Activated CD8-positive, alpha-beta memory T cell treated with anti-CD3 and anti-CD28 coated beads, Interleukin-2, amount 10 ng/mL, durations not matched to agents 7 days and 5 days (primary cell): ENCODE measurements at regions not wholly inside any gene's neighbourhood (a gene's known extent, or its start where the extent isn't known, plus 50 kb on each side); places are given as distances from the start of the nearest gene placed in this dataset.
"Not testable (repeated sequence)": the region's sequence is repeated elsewhere in the genome, so short reads cannot be mapped to it uniquely, and the experiment has no call there.

ENCODE experiments used
- ATAC-seq: fragments of 150-1000 bp; cut with Tn5 transposase; one replicate; pipeline ENCODE4 v1.10.0; 2021; ENCODE audit warnings: moderate library complexity
- CTCF ChIA-PET: fragments of 350-600 bp; sonication (Branson Sonifier 250); formaldehyde crosslinking; loops from one replicate; lab custom pipeline; 2021; ENCODE audit warnings: antibody characterized with exemption; lab: Charles Lee
- DNase-seq: peaks from one replicate; pipeline ENCODE4 v3.0.0-alpha.2; 2020
- H3K27ac Mint-ChIP-seq: one replicate; pipeline ENCODE4 v1.8.0; 2021; ENCODE audit warnings: mild to moderate bottlenecking, mixed read lengths
- H3K27me3 Mint-ChIP-seq: one replicate; pipeline ENCODE4 v1.8.0; 2021; ENCODE audit warnings: mixed read lengths
- H3K36me3 Mint-ChIP-seq: one replicate; pipeline ENCODE4 v1.8.0; 2021; ENCODE audit warnings: mild to moderate bottlenecking, mixed read lengths
- H3K4me1 Mint-ChIP-seq: one replicate; pipeline ENCODE4 v1.8.0; 2021; ENCODE audit warnings: mixed read lengths
- H3K4me3 Mint-ChIP-seq: one replicate; pipeline ENCODE4 v1.8.0; 2021; ENCODE audit warnings: mild to moderate bottlenecking, moderate library complexity, mixed read lengths
- H3K9me3 Mint-ChIP-seq: one replicate; pipeline ENCODE4 v1.8.0; 2022; ENCODE audit warnings: low read depth, mixed read lengths

DNA sequence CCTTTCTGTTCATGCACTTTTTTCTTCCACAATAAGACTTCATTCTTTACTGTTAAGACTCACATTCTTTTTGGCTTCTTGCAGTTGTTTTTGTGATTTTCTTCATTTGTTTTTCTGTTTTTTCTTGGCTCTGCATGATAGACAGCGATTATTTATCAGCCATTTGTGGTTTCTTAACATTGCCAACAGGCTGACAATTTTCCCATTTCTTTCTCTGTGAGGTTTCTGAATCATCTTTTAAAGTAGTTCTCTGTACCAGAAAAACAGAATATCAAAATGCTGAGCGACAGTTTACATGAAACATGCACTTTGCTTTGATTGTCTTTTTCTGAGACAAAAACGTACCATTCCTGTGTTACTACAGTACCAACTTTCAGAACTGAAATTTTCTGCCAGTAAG, 334.2 kb upstream of the MAGI2 start:
- DNase-seq (no peak), ATAC-seq (no peak)
- Mint-ChIP-seq H3K4me3 (no peak overlapping the region), H3K36me3 (no peaks in the 10 kb centered on the region), H3K27ac (no peak overlapping the region), H3K27me3 (no peaks in the 10 kb centered on the region), H3K9me3 (peaks cover 6% of the 10 kb centered on the region), H3K4me1 (no peaks in the 10 kb centered on the region)
- CTCF ChIA-PET: no interaction called here

DNA sequence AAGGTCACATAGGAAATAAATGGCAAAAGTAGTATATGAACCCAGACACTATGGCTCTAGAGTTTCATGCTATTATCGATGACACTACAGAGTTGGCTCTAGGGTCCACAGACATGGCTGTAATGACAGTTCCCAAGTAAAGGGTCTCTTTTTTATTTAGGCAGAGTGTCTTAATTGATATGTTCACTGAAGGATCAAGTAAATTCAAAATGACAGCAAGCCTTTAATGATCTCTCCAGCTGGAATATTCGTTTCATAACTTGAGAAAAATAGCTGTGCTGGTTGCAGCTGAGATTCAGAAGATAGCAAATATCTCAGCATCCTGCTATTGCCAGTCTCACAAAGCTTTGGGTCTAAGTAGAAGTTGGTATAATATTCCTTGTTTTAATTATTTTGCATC, 333.6 kb upstream of the MAGI2 start:
- CTCF ChIA-PET: no interaction called here
- H3K27ac Mint-ChIP-seq: no peak overlapping the region
- H3K4me3 Mint-ChIP-seq: no peak overlapping the region
- H3K4me1 Mint-ChIP-seq: no peaks in the 10 kb centered on the region
- DNase-seq (no peak), ATAC-seq (no peak)
- H3K36me3 Mint-ChIP-seq: no peaks in the 10 kb centered on the region
- peaks cover 6% of the 10 kb centered on the region for H3K9me3 Mint-ChIP-seq
- no peaks in the 10 kb centered on the region for H3K27me3 Mint-ChIP-seq

DNA sequence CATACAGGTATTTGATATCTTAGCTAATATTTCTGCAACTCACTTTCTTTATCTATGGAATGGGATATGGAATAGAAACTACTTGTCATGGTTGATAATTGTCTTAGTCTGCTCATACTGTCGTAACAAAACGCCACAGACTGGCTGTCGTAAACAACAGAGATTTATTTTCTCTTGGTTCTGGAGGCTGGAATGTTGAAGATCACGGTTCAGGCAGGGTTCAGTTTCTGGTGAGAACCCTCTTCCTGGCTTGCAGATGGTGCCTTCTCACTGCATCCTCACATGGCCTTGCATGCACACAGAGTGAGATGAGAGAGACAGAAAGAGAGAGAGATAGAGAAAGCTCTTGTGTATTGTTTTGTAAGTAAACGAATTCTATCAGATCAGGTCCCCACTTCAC, 332.7 kb upstream of the MAGI2 start:
- H3K36me3 Mint-ChIP-seq: no peaks in the 10 kb centered on the region
- DNase-seq (no peak), ATAC-seq (no peak)
- H3K4me3 Mint-ChIP-seq: no peak overlapping the region
- H3K4me1 Mint-ChIP-seq: no peaks in the 10 kb centered on the region
- H3K9me3 Mint-ChIP-seq: peaks cover 6% of the 10 kb centered on the region
- CTCF ChIA-PET: no interaction called here
- H3K27ac Mint-ChIP-seq: no peak overlapping the region
- no peaks in the 10 kb centered on the region for H3K27me3 Mint-ChIP-seq

DNA sequence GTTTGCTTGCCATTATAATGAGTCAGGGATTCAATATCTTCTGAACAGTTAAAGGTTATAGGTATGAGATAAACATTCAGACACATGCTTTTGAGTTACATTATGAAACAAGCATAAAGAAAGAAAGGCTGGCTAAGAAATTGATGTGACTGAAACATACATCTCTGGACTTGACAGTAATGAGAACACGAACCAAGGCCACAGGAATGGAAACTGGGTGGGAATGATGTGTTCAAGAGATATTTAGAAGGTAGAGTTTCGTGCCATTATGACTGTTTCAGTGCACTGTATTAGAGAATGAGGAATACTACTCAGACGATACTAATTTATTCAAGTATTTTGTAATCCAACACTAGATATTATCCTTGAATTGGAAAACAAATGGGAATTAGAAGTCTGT, 332.1 kb upstream of the MAGI2 start:
- DNase-seq (no peak), ATAC-seq (no peak)
- no peaks in the 10 kb centered on the region for H3K36me3 Mint-ChIP-seq
- no peaks in the 10 kb centered on the region for H3K4me1 Mint-ChIP-seq
- H3K27ac Mint-ChIP-seq: no peak overlapping the region
- CTCF ChIA-PET: no interaction called here
- H3K4me3 Mint-ChIP-seq: no peak overlapping the region
- peaks cover 4% of the 10 kb centered on the region for H3K9me3 Mint-ChIP-seq
- no peaks in the 10 kb centered on the region for H3K27me3 Mint-ChIP-seq

DNA sequence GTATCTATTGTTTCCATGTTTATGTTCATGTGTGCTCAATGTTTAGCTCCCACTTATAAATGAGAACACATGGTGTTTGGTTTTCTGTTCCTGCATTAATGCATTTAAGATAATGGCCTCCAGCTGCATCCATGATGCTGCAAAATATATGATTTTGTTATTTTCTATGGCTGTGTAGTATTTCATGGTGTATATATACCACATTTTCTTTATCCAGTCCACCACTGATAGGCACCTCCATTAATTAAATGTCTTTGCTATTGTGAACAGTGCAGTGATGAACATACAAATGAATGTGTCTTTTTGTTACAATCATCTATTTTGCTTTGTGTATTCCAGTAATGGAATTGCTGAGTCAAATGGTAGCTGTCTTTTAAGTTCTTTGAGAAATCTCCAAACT, 329.4 kb upstream of the MAGI2 start:
- peaks cover 6% of the 10 kb centered on the region for H3K9me3 Mint-ChIP-seq
- no peaks in the 10 kb centered on the region for H3K27me3 Mint-ChIP-seq
- H3K36me3 Mint-ChIP-seq: no peaks in the 10 kb centered on the region
- no peak for DNase-seq
- no peaks in the 10 kb centered on the region for H3K4me1 Mint-ChIP-seq
- no peak for ATAC-seq
- H3K4me3 Mint-ChIP-seq: no peak overlapping the region
- no peak overlapping the region for H3K27ac Mint-ChIP-seq
- CTCF ChIA-PET: no interaction called here

DNA sequence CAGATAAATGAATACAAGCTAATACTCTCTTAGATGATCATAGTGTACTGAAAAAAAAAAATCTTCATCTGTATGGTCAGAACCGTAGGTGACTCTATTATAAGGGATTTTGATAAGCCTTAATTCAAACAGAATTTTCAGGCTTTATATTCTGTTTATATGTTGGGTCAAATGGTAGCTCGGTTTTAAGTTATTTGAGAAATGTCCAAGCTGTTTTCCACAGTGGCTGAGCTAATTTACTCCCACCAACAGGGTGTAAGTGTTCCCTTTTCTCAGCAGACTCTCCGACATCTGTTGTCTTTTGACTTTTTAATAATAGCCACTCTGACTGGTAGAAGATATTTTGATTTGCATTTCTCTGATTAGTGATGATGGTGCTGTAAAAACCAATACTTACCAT, 328.8 kb upstream of the MAGI2 start:
- no peak for ATAC-seq
- DNase-seq: no peak
- Mint-ChIP-seq H3K36me3 (no peaks in the 10 kb centered on the region), H3K27ac (no peak overlapping the region), H3K4me1 (no peaks in the 10 kb centered on the region), H3K4me3 (no peak overlapping the region), H3K27me3 (no peaks in the 10 kb centered on the region), H3K9me3 (peaks cover 10% of the 10 kb centered on the region)
- CTCF ChIA-PET: no interaction called here

DNA sequence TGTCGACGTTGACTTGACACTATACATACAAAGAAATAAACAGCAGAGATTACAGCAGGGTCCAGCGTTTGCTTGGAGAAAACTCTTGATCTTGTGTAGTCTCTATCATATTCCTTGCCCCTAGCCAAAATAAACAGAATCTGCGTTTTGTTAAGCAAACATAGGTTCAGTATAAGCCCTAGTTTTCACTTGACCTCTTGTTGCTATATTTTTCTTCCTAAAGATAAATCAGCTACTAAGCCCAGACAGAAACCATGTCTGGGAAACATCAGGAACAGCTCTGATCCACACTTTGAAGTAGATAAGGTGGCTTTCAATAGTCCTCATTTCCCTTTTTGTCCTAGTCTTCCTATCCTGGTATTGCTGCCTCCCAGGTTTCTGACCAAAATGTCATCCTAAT, 328.2 kb upstream of the MAGI2 start:
- Mint-ChIP-seq H3K36me3 (no peaks in the 10 kb centered on the region), H3K9me3 (peaks cover 10% of the 10 kb centered on the region), H3K4me1 (no peaks in the 10 kb centered on the region), H3K4me3 (no peak overlapping the region), H3K27ac (no peak overlapping the region), H3K27me3 (no peaks in the 10 kb centered on the region)
- DNase-seq (no peak), ATAC-seq (no peak)
- CTCF ChIA-PET: no interaction called here

DNA sequence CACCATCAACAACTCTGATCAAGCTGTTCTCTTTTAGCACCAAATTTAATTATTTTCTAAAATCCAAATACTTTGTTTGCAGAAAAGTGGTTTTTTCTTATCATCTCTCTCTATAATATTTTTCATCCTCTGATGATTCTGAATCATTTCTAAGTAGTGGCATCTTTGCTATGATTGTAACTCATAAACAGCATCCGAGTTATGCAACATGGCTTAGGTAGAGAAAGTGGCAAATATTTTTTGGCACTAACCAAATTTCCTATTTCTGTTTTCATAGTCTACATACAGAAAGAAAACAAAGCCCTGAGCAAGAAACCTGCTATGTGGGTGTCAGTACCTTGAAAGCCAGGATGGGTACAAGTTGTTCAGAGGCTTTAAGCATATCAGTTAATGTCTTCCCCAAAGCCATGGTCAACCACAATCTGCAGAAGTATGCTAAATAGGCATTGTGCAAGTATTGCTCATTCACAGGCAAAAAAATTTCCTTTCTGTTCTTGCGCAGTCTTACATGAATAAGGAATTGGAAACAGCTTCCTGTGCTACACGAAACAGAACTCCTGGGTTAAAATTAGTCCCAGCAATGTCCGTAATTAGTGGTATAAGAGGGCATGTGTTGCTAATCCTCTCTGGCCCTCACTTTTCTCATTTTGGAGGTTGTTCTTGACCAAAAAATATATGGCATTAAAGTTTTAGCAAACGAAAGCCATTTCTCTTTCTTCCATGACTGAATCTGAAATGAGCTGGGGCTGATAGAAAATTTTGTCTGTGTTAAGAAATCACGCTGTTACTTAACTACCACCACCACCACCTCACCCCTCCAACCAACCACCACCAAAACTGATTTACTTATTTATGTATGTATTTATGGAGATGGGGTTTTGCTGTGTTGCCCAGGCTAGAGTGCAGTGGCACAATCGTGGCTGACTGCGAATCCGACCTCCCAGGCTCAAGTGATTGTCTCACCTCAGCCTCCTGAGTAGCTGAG, 325.6 kb upstream of the MAGI2 start:
- peaks cover 6% of the 10 kb centered on the region for H3K9me3 Mint-ChIP-seq
- H3K36me3 Mint-ChIP-seq: no peaks in the 10 kb centered on the region
- CTCF ChIA-PET: no interaction called here
- ATAC-seq: no peak
- H3K4me3 Mint-ChIP-seq: no peak overlapping the region
- no peaks in the 10 kb centered on the region for H3K4me1 Mint-ChIP-seq
- H3K27me3 Mint-ChIP-seq: no peaks in the 10 kb centered on the region
- H3K27ac Mint-ChIP-seq: no peak overlapping the region
- no peak for DNase-seq

DNA sequence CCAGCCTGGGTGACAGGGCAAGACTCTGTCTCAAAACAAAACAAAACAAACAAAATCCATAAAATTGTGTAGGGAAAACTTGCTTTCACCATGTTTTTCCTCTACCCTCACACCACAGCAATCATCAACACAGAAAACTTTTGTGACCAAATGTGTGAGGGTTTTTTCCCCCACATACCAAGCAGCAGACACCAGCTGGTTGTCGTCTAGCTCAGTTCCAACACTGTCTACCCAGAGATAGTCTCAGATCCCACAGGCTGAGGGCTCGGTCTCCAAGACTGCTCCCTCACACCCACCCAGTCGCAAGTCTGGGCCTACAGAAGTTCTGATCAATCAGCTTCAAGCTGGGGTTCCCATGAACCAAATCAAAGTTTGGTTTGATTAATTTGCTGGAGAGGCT, 322.4 kb upstream of the MAGI2 start:
- CTCF ChIA-PET: no interaction called here
- H3K27me3 Mint-ChIP-seq: no peaks in the 10 kb centered on the region
- H3K36me3 Mint-ChIP-seq: no peaks in the 10 kb centered on the region

DNA sequence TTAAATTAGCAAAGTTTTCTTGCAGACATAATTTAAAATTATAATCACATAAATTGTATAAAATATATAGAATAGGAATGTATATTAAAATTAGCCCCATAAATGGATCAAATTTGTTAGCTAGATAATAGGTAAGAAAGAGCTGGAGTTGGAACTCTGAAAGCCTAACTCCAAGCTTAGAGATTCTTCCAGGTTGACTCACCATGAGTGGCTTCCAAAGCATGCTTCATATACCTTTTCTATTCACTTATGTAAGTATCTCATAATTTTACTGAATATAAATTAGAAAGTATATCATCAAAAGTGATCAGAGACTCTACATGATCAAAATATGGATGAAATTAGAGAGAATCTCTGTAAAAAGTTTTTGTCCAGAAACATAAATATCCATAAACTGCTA, 320.7 kb upstream of the MAGI2 start:
- Mint-ChIP-seq H3K4me1 (no peaks in the 10 kb centered on the region), H3K27me3 (no peaks in the 10 kb centered on the region), H3K4me3 (no peak overlapping the region), H3K27ac (no peak overlapping the region), H3K9me3 (peaks cover 6% of the 10 kb centered on the region), H3K36me3 (no peaks in the 10 kb centered on the region)
- DNase-seq: no peak
- CTCF ChIA-PET: no interaction called here
- ATAC-seq: no peak

More for the DNA sequence above, 322.4 kb upstream of the MAGI2 start:
- Mint-ChIP-seq H3K4me3 (no peak overlapping the region), H3K4me1 (no peaks in the 10 kb centered on the region), H3K9me3 (peaks cover 6% of the 10 kb centered on the region), H3K27ac (no peak overlapping the region)
- no peak for ATAC-seq
- DNase-seq: no peak

DNA sequence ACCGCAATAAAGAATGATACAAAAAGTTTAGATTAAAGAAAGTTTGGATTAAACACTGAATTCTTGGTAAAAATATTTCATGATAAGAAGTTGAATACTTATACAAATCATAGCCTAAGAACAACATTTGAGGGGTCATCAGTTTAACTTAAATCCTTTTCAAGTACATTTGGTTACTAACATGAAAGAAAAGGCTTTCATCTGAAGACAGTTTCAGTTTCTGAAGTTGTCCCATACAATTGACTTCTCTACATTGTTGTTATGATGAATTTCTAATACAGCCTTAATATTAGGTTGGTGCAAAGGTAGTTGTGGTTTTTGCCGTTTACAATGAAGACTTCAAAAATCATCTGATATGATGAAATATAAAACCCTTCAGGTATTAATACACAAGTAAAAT, 317.5 kb upstream of the MAGI2 start:
- H3K27me3 Mint-ChIP-seq: no peaks in the 10 kb centered on the region
- H3K4me1 Mint-ChIP-seq: no peaks in the 10 kb centered on the region
- CTCF ChIA-PET: no interaction called here
- H3K9me3 Mint-ChIP-seq: no peaks in the 10 kb centered on the region
- H3K36me3 Mint-ChIP-seq: no peaks in the 10 kb centered on the region
- ATAC-seq: no peak
- no peak for DNase-seq
- no peak overlapping the region for H3K4me3 Mint-ChIP-seq
- no peak overlapping the region for H3K27ac Mint-ChIP-seq

DNA sequence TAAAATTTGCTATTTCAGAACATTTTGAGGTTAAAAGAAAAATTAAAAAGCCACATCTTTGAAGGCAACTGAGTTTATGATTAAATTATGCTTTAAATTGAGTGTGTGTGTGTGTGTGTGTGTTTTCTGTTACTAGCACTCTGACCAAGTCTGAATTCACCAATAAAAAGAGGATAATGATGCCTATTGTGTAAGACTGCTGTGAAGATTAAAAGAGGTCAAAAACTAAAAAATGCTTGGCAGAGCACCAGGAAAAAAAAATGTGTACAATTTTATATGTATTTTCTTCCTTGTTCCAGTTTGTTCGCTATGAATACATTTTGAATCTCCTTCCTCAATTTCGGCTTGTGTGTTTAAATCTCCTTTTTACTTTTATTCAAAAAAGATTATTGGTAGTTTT, 316.6 kb upstream of the MAGI2 start:
- DNase-seq: no peak
- H3K27me3 Mint-ChIP-seq: no peaks in the 10 kb centered on the region
- no peaks in the 10 kb centered on the region for H3K4me1 Mint-ChIP-seq
- H3K36me3 Mint-ChIP-seq: no peaks in the 10 kb centered on the region
- CTCF ChIA-PET: no interaction called here
- H3K9me3 Mint-ChIP-seq: peaks cover 3% of the 10 kb centered on the region
- no peak for ATAC-seq
- H3K27ac Mint-ChIP-seq: no peak overlapping the region
- no peak overlapping the region for H3K4me3 Mint-ChIP-seq

DNA sequence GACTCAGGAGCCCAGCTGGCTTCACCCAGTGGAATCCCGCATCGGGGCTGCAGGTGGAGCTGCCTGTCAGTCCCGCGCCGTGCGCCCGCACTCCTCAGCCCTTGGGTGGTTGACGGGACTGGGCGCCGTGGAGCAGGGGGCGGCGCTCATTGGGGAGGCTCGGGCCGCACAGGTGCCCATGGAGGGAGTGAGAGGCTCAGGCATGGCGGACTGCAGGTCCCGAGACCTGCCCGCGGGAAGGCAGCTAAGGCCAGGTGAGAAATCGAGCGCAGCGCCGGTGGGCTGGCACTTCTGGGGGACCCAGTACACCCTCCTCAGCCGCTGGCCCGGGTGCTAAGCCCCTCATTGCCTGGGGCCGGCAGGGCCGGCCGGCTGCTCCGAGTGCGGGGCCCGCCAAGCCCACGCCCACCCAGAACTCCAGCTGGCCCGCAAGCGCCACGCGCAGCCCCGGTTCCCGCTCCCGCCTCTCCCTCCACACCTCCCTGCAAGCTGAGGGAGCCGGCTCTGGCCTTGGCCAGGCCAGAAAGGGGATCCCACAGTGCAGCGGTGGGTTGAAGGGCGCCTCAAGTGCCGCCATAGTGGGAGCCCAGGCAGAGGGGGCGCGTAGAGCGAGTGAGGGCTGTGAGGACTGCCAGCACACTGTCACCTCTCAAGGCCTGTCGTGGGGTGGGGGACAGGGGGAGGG, 314.6 kb upstream of the MAGI2 start:
- H3K4me1 Mint-ChIP-seq, H3K4me3 Mint-ChIP-seq, CTCF ChIA-PET, H3K36me3 Mint-ChIP-seq, ATAC-seq, DNase-seq, H3K9me3 Mint-ChIP-seq, H3K27me3 Mint-ChIP-seq, H3K27ac Mint-ChIP-seq: not testable (repeated sequence)

DNA sequence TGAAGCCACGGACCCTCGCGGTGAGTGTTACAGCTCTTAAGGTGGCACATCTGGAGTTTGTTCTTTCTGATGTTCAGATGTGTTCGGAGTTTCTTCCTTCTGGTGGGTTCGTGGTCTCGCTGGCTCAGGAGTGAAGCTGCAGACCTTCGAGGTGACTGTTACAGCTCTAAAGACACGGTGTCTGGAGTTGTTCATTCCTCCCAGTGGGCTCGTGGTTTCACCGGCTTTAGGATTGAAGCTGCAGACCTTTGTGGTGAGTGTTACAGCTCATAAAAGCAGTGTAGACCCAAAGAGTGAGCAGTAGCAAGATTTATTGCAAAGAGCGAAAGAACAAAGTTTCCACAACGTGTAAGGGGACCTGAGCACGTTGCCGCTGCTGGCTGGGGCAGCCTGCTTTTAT, 313.7 kb upstream of the MAGI2 start:
- H3K27ac Mint-ChIP-seq, CTCF ChIA-PET, ATAC-seq, H3K4me1 Mint-ChIP-seq, H3K4me3 Mint-ChIP-seq, DNase-seq, H3K9me3 Mint-ChIP-seq, H3K27me3 Mint-ChIP-seq, H3K36me3 Mint-ChIP-seq: not testable (repeated sequence)
